ENCODE measurements at regions not wholly inside any gene's neighbourhood (a gene's known extent, or its start where the extent isn't known, plus 50 kb on each side); places are given as distances from the start of the nearest gene placed in this dataset.
"Not testable (repeated sequence)": the region's sequence is repeated elsewhere in the genome, so short reads cannot be mapped to it uniquely, and the experiment has no call there.

- no peak for DNase-seq
- Histone ChIP-seq H4K12ac (ENCODE audit: low read depth, low read length) (no peak overlapping the region), H3K27me3 (ENCODE audit: insufficient read depth, low read length) (no peaks in the 10 kb centered on the region), H3K4me3 (ENCODE audit: low read depth, low read length) (no peak overlapping the region), H3K36me3 (ENCODE audit: control insufficient read depth in 1 of 2, insufficient read depth in 2 of 2, low read length in 2 of 2) (no peaks in the 10 kb centered on the region), H3K18ac (ENCODE audit: low read length) (no peak overlapping the region), H3K23ac (ENCODE audit: low read length) (no peak overlapping the region), H2AFZ (ENCODE audit: insufficient read depth, low read length, poor library complexity) (no peak overlapping the region), H3K27ac (ENCODE audit: low read depth, low read length) (no peak overlapping the region), H3K14ac (ENCODE audit: low read length) (no peak overlapping the region), H3K9me3 (ENCODE audit: insufficient read depth, low read depth, low read length) (peaks cover 2% of the 10 kb centered on the region), H4K8ac (ENCODE audit: low read depth, low read length) (no peak overlapping the region), H2BK120ac (ENCODE audit: insufficient read depth, low read length, poor library complexity) (no peak overlapping the region), H4K91ac (ENCODE audit: low read depth, low read length) (no peak overlapping the region), H3K4me1 (ENCODE audit: control insufficient read depth in 1 of 2, insufficient read depth in 2 of 2, low read length in 2 of 2) (no peaks in the 10 kb centered on the region), H3K4me2 (ENCODE audit: low read length) (no peak overlapping the region), H2BK5ac (ENCODE audit: low read depth, low read length, poor library complexity) (no peak overlapping the region), H3K4ac (ENCODE audit: low read depth, low read length) (no peak overlapping the region), H2BK12ac (ENCODE audit: low read length) (no peak overlapping the region), H2AK5ac (ENCODE audit: low read length) (no peak overlapping the region), H3K79me1 (ENCODE audit: low read length) (no peaks in the 10 kb centered on the region), H3K9ac (ENCODE audit: low read length) (no peak overlapping the region), H3K79me2 (ENCODE audit: control insufficient read depth, insufficient read depth, low read length, poor library complexity) (no peaks in the 10 kb centered on the region)
- WGBS (ENCODE audit: extremely low coverage, insufficient coverage, insufficient read length) = no CpG with 5 or more reads among the region's 2 CpGs
Observed at GRCh38 chr2:31762085-31762484, 181.3 kb upstream of the SRD5A2 start.

- H3K27ac ChIP-seq (ENCODE audit: low read depth, low read length); H2BK5ac ChIP-seq (ENCODE audit: low read depth, low read length, poor library complexity); H4K12ac ChIP-seq (ENCODE audit: low read depth, low read length); H3K23ac ChIP-seq (ENCODE audit: low read length); H3K36me3 ChIP-seq (ENCODE audit: control insufficient read depth in 1 of 2, insufficient read depth in 2 of 2, low read length in 2 of 2); H3K9ac ChIP-seq (ENCODE audit: low read length); H2BK120ac ChIP-seq (ENCODE audit: insufficient read depth, low read length, poor library complexity); H3K4me1 ChIP-seq (ENCODE audit: control insufficient read depth in 1 of 2, insufficient read depth in 2 of 2, low read length in 2 of 2); H4K8ac ChIP-seq (ENCODE audit: low read depth, low read length); H3K4me2 ChIP-seq (ENCODE audit: low read length); H2AFZ ChIP-seq (ENCODE audit: insufficient read depth, low read length, poor library complexity); H3K18ac ChIP-seq (ENCODE audit: low read length); DNase-seq; H3K9me3 ChIP-seq (ENCODE audit: insufficient read depth, low read depth, low read length); H3K4me3 ChIP-seq (ENCODE audit: low read depth, low read length); H2BK12ac ChIP-seq (ENCODE audit: low read length); H3K79me2 ChIP-seq (ENCODE audit: control insufficient read depth, insufficient read depth, low read length, poor library complexity); H2AK5ac ChIP-seq (ENCODE audit: low read length); H3K4ac ChIP-seq (ENCODE audit: low read depth, low read length); H3K27me3 ChIP-seq (ENCODE audit: insufficient read depth, low read length); H3K14ac ChIP-seq (ENCODE audit: low read length); H4K91ac ChIP-seq (ENCODE audit: low read depth, low read length); H3K79me1 ChIP-seq (ENCODE audit: low read length): not testable (repeated sequence)
- WGBS (ENCODE audit: extremely low coverage, insufficient coverage, insufficient read length) = no CpG with 5 or more reads among the region's 2 CpGs
Observed at GRCh38 chr2:31757351-31757750, 176.6 kb upstream of the SRD5A2 start.

- not testable (repeated sequence) for H3K4me1 ChIP-seq (ENCODE audit: control insufficient read depth in 1 of 2, insufficient read depth in 2 of 2, low read length in 2 of 2); H3K79me1 ChIP-seq (ENCODE audit: low read length); H3K4ac ChIP-seq (ENCODE audit: low read depth, low read length); H3K27ac ChIP-seq (ENCODE audit: low read depth, low read length); H3K23ac ChIP-seq (ENCODE audit: low read length); H2BK12ac ChIP-seq (ENCODE audit: low read length); H4K12ac ChIP-seq (ENCODE audit: low read depth, low read length); H4K8ac ChIP-seq (ENCODE audit: low read depth, low read length); H2BK5ac ChIP-seq (ENCODE audit: low read depth, low read length, poor library complexity); H3K14ac ChIP-seq (ENCODE audit: low read length); H4K91ac ChIP-seq (ENCODE audit: low read depth, low read length); H3K9me3 ChIP-seq (ENCODE audit: insufficient read depth, low read depth, low read length); H2BK120ac ChIP-seq (ENCODE audit: insufficient read depth, low read length, poor library complexity); H3K36me3 ChIP-seq (ENCODE audit: control insufficient read depth in 1 of 2, insufficient read depth in 2 of 2, low read length in 2 of 2); H3K18ac ChIP-seq (ENCODE audit: low read length); H2AFZ ChIP-seq (ENCODE audit: insufficient read depth, low read length, poor library complexity); H2AK5ac ChIP-seq (ENCODE audit: low read length); H3K4me2 ChIP-seq (ENCODE audit: low read length); H3K79me2 ChIP-seq (ENCODE audit: control insufficient read depth, insufficient read depth, low read length, poor library complexity); DNase-seq; H3K9ac ChIP-seq (ENCODE audit: low read length); H3K27me3 ChIP-seq (ENCODE audit: insufficient read depth, low read length); H3K4me3 ChIP-seq (ENCODE audit: low read depth, low read length)
- WGBS (ENCODE audit: extremely low coverage, insufficient coverage, insufficient read length) = no CpG with 5 or more reads among the region's 13 CpGs
Observed at GRCh38 chr2:31748746-31749145, 168.0 kb upstream of the SRD5A2 start.

- no peak overlapping the region for H3K27ac ChIP-seq (ENCODE audit: low read depth, low read length)
- no peak overlapping the region for H4K12ac ChIP-seq (ENCODE audit: low read depth, low read length)
- no peak overlapping the region for H2AFZ ChIP-seq (ENCODE audit: insufficient read depth, low read length, poor library complexity)
- H3K27me3 ChIP-seq (ENCODE audit: insufficient read depth, low read length) = no peaks in the 10 kb centered on the region
- no peak overlapping the region for H3K23ac ChIP-seq (ENCODE audit: low read length)
- H3K18ac ChIP-seq (ENCODE audit: low read length) = no peak overlapping the region
- no peaks in the 10 kb centered on the region for H3K79me2 ChIP-seq (ENCODE audit: control insufficient read depth, insufficient read depth, low read length, poor library complexity)
- H3K14ac ChIP-seq (ENCODE audit: low read length) = no peak overlapping the region
- H3K36me3 ChIP-seq (ENCODE audit: control insufficient read depth in 1 of 2, insufficient read depth in 2 of 2, low read length in 2 of 2) = no peaks in the 10 kb centered on the region
- H3K9me3 ChIP-seq (ENCODE audit: insufficient read depth, low read depth, low read length) = peaks cover 8% of the 10 kb centered on the region
- no peak overlapping the region for H4K91ac ChIP-seq (ENCODE audit: low read depth, low read length)
- no peak overlapping the region for H2BK120ac ChIP-seq (ENCODE audit: insufficient read depth, low read length, poor library complexity)
- no CpG with 5 or more reads among the region's 1 CpG for WGBS (ENCODE audit: extremely low coverage, insufficient coverage, insufficient read length)
- no peaks in the 10 kb centered on the region for H3K4me1 ChIP-seq (ENCODE audit: control insufficient read depth in 1 of 2, insufficient read depth in 2 of 2, low read length in 2 of 2)
- no peak overlapping the region for H3K4ac ChIP-seq (ENCODE audit: low read depth, low read length)
- no peak overlapping the region for H3K4me2 ChIP-seq (ENCODE audit: low read length)
- no peak overlapping the region for H4K8ac ChIP-seq (ENCODE audit: low read depth, low read length)
- no peak overlapping the region for H3K4me3 ChIP-seq (ENCODE audit: low read depth, low read length)
- no peaks in the 10 kb centered on the region for H3K79me1 ChIP-seq (ENCODE audit: low read length)
- DNase-seq = no peak
- no peak overlapping the region for H2AK5ac ChIP-seq (ENCODE audit: low read length)
- no peak overlapping the region for H3K9ac ChIP-seq (ENCODE audit: low read length)
- no peak overlapping the region for H2BK5ac ChIP-seq (ENCODE audit: low read depth, low read length, poor library complexity)
- H2BK12ac ChIP-seq (ENCODE audit: low read length) = no peak overlapping the region
Observed at GRCh38 chr2:31748041-31748440, 167.3 kb upstream of the SRD5A2 start.

Data from trophoblast cell (in vitro differentiated cells and primary cell).